Ishikawa (cell line): ENCODE measurements at regions not wholly inside any gene's neighbourhood (a gene's known extent, or its start where the extent isn't known, plus 50 kb on each side); places are given as distances from the start of the nearest gene placed in this dataset.

Source experiments
- EP300 ChIP-seq: IDR thresholded peaks from 2 replicates; pipeline ENCODE4 v1.6.1; 2012; ENCODE audit warnings: borderline replicate concordance
- RAD21 ChIP-seq: IDR thresholded peaks from 2 replicates; pipeline ENCODE4 v1.6.1; 2012; ENCODE audit warnings: low read depth

DNA sequence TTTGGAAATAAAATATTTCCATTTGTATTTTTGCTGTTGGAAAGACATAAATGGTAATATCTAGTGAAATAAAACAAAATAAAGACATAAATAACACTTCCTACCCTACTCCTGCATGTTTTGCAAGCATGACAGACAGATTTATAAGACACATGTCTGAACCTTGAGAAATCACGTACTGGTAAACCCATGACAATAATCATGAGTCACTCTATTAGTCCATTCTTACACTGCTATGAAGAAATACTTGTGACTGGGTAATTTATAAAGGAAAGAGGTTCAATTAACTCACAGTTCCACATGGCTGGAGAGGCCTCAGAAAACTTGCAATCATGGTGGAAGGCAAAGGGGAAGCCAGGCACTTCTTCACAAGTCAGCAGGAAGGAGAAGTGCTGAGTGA lies 942.2 kb downstream of the REEP3 start:
- no peak for TF ChIP-seq RAD21
- no peak for TF ChIP-seq EP300
